ENCODE measurements at regions not wholly inside any gene's neighbourhood (a gene's known extent, or its start where the extent isn't known, plus 50 kb on each side); places are given as distances from the start of the nearest gene placed in this dataset.

DNA sequence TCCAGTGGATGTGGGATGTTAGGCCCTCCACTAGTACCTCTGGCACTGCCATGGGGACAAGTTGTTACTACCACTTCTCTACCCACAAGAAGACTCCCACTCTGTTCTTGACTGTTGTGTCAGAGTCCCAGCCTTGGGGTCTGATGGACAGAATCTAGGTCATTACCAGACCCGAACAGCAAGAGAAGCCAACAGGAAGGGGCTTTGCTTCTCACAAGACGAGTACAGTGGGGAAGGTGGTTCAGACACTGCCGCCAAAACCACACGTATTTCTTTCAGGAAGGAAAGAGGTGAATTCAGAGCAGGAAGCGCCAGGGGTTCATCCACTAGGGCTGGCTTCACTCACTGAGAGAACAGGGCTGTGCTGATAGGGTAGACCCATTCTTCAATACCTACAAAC, 161.3 kb upstream of the KIT start:
- DNase-seq, result peak in 1 of 14 donors; percentile 16

DNA sequence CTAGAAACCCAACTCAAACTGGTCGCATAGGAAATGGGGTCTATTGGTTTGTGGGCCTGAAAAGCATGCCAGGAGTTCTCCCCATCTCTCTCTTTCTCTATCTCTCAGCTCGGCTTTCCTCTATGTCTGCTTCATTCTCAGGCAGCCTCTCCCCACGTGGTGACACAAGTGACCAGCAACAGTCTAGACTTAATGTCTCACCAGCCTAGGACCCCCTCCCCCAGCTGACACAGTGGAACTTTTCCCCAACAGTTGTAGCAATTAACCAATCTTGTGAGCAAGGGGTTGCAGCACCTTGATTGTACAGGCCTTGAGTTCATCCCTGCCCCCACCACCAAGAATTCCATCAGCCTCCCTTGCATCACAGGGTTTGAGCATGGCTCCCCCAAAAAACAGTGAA, 159.8 kb upstream of the KIT start:
- no peak for DNase-seq

DNA sequence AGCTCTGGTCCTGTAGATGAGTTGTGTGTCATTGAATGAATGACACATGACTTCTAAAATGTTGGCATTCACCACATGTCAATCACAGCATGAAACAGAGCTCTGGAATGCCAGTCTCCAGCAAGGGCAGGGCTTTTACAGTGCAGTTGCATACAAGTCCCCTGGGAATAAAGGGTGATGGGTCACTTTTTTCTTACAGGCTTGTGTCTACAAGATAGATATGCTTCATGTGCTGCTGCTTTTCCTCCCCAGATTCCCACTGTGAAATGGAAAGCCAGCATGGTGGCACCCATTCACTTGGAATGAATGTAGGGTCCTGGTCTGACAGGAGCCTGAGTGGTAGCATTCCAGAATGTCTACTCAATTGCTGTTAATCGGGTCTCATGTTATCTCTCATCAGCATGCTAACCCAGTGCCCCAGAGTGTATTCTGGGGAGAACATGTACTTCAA, 159.1 kb upstream of the KIT start:
- DNase-seq, result no peak

DNA sequence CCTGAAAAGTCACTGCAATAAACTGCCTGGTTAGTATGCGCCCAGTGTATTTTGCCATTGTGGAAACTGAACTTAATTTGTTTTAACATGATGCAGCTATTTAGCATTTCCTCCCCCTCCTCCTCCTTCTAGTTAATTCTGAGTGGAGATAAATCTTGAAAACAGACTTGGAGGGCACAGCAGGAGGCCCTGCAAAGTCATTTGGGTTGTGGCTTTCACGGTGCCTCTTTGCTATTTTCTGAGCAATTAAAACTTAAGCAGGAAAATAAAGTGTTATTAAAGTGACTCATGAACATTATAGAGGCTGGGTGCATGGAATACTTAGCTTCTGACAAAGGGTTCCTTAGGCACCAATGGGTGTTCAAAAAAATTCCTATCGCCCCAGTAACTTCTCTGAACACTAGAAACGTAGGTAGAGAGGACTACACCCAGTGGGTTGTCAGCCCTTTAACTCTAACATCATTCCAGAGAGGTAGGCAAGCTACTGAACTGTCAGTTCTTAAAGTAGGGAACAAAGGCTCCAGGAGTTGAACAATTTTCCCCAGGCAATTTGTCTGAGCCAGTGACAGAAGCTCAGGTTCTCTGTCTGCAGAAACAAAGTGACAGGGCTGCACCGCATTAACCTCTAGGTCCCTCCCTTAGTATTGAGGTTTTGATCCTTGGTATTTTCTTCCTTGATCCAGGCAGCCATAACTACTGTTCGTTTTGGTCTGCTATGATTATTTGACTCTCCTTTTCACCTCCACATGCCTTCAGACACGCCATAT, 158.3 kb upstream of the KIT start:
- DNase-seq, result no peak

DNA sequence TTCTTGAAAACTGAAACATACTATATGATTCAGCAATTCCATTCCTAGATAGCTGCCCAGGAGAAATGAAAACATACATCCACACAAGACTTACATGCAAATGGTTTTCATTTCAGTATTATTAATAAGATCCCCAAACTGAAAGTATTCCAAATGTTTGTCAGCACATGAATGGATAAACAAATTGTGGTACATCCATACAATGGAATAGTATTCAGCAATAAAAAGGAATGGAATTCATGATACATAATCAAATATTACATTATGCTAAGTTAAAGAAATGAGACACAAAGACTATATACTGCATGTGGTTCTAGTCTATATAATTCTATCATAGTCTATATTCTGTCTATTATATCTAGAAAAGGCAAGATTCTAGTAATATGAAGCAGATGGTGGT, 152.4 kb upstream of the KIT start:
- no peak for DNase-seq

DNA sequence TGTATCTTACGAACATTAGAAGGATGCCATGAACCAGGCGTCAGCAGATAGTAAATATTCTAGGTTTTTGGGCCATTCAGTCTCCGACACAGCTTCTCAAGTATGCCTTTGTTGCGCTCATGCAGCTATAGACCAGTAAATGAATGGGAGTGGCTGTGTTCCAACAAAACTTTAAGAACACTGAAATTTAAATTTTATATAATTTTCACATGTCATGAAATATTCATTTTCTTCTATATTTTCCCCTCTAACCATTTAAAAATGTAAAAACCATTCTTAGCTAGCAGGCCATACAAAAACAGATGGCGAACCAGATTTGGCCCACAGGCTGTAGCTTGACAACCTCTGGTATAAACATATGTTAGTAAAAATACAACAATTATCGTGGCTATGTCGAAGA, 151.8 kb upstream of the KIT start:
- DNase-seq, result no peak

DNA sequence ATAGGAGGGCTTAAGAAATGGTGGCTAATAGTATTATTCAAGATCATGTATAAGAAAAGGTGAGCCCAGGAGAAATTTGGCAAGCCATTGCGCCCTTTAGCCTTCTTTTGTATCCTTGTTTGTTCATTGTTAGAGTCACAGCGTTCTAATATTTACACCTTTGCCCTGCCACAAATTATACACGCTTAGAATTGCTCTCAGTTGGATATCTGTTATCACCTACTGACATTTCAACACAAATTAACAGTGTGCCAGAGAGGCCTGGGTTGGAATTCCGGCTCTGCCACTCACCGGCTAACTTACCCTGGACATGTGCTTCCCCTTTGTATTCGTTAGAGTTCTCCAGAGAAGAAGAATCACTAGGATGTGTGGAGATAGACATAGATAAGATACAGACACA, 148.7 kb upstream of the KIT start:
- DNase-seq, result no peak

DNA sequence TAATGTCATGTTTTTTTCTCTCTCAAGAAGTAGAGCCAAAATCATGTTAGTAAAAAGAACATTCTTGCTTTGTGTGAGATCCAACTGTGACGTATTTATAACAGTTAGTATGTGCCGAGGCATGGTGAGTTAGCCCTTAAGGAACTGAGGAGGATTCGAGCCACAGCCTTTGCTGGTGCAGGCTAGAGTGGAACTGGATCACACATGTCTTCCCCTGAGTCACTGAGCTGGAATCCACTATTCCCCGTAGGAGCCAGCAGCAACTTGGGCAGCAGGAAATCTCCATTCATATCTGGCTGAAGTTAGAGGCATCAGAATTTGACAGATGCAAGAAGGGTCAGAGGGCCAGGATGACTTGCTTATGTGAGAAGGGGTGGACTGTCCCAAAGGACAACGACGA, 144.6 kb upstream of the KIT start:
- DNase-seq, result no peak

DNA sequence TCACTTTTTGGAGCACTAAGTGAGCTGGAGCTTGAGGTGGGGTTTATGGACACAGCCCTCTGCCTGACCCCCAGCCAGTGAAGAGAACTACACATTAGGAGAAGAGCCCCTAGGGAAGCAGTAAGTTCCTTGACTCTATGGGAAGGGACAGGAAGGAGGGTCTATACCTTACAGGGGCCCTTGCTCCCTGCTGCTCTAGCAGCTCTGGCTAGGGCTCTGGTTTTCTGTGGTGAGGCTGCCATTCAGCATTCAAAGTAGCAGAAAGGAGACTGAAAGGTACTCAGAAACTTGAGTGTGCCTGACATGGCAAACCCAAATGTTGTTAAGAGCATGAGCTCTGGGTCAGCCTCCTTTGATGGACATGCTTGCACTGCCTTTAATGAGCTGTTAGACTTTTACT, 144.0 kb upstream of the KIT start:
- DNase-seq, result no peak

DNA sequence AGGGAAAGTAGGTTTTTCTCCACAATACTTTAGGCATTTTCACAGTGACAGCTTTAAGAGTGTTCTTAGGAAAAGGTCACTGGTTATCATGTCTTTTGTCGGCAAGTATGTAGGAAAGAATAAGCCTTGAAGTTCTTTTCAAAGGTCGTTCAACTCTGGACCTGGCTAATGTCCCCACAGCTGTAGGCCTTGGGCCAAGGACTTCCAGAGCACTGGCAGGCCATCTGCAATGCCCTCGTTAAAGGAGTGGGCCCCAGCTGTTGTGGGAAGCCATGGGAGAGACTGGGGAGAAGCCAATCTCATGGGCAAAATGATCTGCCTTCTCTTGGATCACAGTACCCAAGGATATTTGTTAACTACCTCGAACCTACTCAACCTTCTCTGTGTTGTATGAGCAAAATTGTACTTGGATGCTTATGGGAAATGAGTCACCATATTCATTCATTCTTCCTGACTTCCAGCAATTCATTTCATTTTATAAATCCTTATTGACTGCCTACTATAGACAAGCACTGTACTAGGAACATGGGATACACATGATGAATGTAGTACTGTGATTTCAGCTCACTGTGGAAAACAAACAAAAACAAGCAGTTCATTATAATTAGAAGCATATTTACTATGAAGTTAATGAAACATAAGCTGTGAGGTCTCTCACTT, 141.1 kb upstream of the KIT start:
- no peak for DNase-seq

DNA sequence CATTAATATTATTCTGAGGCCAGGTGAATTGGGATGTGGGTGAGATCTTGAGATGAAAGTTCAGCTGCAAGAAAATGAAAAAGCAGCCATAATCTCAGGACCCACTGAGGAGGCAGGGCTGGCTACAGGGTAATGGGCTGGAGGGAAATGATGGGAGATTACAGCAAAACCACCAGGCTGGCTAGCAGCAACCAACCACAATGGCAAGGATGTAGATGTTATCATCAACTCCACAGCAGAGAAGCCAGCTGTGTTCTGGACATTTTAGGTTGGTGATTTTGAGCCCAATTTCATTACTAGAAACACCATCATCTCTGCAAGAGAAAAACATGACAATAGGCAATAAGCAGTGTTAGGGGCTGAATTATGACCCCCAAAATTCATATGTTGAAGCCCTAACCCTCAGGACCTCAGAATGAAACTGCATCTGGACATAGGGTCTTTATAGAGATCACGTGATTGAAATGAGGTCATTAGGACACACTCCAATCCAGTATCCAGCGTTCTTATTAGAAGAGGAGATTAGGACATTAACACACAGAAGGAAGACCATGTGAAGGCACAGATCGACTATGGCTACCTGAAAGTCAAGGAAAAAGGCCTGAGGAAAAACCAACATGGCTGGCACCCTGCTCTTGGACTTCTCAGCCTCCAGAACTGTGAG, 139.8 kb upstream of the KIT start:
- no peak for DNase-seq

DNA sequence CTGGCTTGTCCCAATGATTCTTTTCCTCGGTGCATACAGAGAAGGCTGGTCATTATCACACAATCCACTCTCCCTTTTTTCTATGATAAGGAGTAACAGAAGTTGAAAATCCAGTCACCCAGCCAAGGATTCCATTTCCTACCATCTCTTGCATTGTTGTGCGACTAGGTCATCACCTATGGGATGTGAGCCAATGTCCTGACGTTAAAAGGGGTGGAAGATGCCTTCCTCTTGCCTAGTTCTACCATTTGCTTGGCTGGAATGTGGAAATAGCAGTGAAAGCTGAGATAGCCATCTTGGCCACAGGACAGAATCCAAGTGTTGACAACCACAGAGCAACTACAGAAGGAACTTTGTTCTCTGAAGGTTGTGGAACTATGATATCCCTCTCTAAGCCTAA, 132.2 kb upstream of the KIT start:
- DNase-seq, result no peak

DNA sequence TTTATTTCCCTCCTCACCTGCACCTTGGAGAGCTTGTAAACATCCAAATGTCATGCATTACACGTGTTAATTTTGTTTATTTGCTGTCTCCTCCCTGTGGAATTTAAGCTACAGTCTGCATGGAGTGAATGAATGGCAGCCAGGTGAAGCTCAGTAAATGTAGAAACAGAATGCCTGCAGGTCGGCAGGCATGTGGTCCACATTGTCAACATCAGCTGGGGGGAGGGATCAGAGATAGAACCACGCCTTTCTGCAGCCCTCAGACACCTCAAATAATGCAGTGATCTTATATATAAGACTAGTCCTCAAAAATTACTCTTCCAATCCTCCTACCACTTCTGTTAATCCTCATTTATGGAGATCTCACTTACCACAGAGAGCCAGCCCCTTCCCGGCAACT, 131.2 kb upstream of the KIT start:
- no peak for DNase-seq

DNA sequence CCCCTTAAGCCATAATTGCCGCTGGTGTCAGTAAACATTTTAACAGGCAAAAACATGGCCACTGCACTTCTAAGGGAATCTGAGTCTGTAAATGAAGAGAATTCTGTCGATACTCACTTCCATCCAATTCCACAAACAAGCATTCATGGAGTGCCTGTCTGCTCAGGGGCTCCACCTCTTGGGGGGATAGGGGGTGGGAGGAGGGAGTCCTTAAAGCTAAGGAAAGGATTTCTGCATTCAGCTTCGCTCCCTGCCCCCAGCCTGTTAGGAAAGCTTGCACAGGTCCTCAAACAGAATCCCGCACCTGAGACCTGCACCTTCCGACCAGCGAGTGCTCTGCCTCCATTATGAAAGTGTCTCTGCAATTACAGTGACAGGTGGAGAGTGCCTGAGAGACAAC, 130.2 kb upstream of the KIT start:
- DNase-seq, result no peak

DNA sequence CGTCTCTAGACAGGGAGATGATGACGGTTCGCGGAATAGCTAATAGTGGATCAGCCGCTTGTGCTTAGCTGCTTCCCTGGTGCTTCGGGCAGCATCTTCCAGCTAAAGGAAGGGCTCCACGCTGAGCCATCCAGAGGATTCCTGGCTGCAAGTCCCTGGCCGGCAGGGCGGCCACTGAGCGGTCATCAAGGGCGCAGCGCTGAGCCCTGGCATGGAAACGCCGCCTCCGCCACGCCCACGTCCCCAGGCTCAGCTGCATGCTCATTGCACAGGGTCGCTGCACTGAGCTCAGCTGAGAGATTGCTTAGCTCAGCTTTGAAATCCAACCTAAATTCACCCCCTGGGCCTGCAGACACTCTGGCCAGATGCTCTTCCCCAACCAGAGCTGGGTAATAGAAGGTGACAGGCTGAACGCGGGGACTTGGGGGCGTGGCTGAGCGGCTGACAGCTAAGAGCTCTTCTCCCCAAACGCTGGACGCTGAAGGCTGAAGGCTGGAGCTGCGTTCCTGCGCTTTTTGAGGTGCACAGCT, 118.2 kb upstream of the KIT start:
- peak in 7 of 14 donors; percentile 2 to 61 (median 12) for DNase-seq

DNA sequence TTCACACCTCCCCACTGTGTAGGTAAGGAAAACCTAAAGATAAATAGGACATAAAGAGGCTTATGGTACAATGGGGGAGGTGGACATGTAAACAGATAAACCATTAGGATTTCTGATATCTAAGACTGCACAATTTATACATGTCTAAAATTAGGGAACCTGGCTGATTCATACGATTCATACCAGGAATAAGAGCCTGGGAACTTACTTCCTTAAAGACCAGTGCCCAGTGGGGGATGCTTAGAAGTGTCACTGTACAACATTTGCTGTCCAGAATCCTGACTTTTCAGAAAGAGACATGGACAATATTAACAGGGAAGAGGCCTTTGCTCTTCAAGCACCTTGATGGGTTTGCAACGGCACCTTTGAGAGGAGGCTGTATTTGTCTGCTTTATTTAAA, 116.8 kb upstream of the KIT start:
- no peak for DNase-seq

DNA sequence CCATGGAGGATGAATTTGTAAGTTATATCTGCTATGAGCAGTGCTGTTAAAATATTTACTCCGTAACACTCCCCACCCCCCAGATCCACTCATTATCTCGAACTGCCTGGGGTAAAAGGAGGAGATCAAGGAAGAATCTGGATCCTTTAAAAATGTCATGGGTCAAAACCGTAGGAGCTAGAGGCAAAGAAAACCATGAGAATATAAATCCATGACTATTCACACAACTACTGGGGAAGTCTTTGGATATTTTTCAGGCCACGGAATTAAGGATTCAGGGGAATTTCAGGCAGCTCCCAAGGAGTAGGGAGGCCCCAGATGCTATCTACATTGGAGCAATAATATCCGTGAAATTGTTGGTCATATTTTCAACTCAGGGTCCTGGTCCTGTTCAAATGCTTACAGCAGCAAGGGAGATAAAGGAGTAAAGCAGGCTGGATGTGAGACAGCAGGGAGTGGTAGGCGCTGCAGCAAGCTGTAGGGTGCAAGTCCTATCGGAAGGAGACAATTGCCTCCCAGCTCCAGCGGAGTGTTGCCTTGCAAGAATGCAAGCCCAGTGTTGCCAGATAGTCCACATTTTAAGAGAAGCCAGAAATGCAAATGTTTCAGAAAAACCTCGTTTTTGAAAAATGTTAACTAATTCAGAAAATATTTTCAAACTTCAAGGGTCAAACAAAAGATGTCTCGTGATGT, 116.2 kb upstream of the KIT start:
- DNase-seq, result no peak

DNA sequence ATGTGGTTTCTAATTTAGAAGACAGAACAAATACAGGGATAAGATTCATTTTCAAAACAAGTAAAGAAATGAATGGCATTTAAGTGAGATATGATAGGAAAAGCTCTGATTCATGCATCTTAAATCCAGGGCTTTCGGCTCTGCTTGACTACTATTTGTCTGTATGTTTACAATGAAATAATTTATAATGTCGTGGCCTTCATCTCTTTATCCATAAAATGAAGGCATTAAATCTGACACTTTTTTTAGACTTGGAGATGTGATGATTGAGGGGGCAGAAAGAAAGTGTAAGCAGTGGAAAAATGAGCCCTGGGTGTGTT, 115.7 kb upstream of the KIT start:
- no peak for DNase-seq

DNA sequence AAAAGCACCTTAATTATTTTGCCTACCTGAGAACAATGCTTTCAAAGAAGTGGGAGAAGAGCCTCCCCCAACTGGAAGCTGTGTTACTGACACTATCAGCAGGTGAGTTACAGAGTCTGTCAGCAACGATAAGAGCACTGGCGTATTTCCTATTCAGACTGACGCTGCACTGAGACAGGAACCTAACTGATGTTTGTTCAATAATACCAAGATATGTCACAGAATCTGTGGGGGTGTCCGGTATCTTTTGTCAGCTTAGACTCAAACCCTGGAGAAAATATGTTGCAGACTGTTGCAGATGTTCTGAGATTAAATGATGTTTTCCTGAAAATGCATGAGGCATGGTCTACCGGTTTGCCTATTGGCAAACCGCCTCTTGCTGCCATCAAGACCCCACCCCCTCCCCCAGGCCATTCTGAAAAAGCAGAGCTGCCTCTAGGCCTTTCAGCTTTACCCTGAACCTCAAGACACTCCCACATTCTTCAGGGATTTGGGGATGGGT, 115.2 kb upstream of the KIT start:
- no peak for DNase-seq

DNA sequence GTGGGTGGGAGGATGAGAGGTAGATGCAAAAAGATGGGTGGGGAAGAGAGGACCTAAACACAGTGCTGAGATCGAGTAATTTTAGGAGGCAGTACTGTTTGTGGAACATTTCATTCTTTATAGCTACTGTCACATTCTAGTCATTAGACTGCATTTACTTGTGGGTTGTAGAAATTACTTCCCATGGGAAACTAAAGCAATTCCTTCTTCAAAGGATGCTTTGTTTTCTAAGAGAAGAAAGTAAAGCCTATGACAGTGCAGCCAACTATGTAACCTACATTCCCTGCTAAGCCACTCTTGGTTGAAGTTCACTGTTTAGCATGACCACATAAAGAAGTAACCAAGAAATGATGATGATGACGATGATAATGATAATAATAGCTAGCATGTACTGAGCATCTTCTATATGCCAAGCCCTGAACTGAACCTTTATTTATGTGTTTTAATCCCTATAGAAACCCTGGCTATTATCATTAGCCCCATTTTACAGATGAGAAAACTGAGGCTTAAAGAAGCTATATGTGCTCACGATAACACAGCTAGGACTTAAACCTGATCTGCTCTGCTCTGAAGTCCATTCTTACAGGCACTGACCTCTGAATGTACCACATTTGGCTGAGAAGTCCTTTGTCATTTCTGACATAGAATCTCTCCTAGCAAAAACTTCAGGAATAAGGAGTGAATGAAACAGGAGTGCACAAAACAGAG, 114.5 kb upstream of the KIT start:
- no peak for DNase-seq

DNA sequence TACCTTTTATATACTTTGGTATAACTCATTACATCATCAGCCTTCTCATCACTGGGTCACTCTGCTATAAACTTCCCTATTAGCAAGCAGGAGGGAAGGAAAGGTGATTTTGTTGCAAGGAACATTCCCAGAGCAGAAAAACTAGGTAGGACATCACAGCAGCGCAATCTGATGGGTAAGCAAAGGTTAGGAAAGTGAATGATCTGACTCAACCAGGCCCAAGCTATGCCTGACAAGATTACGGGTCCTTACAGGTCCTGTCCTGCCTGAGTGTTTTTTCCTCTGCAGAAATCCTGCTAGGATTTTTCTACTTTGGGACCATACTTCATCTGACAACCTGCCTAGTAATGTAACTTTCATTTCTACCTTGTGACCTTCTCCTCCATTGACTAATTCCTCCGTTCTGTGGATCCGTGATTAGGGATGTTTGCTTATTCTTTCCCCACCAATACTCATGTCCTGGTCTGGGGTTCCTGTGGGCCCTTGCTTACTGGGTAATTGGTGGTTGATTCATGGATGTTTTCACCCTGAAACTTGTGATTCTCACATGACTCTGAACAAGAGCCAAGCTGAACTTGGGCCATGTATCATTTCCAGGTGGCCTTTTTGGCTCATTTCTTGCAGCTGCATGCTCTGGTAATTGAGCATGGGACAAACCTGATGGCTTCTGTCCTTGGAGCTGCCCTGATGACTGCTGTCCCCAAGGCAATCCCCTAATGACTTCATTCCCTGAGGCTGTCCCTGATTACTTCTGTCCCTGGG, 111.9 kb upstream of the KIT start:
- DNase-seq, result no peak
